ENCODE measurements at regions not wholly inside any gene's neighbourhood (a gene's known extent, or its start where the extent isn't known, plus 50 kb on each side); places are given as distances from the start of the nearest gene placed in this dataset.
A peak's percentile ranks its signal among the peaks of the same experiment; 100 is the strongest.

GRCh38 chr12:65612440-65612839, 211.8 kb upstream of the HMGA2 start:
- no peak for DNase-seq (ENCODE audit: low spot score in 2 of 2)
- in situ Hi-C loops (cut with MboI; ENCODE audit: low sequenced_read_pairs): no loop called here
- no peaks in the 10 kb centered on the region for H3K9me3 ChIP-seq
- H3K4me1 ChIP-seq: no peaks in the 10 kb centered on the region
- no peaks in the 10 kb centered on the region for H3K36me3 ChIP-seq (replicated peaks)
- H3K27me3 ChIP-seq (ENCODE audit: low read depth): peaks cover 6% of the 10 kb centered on the region; the same call in 1 of the 2 replicates
- no peak overlapping the region for H3K4me3 ChIP-seq

- H3K36me3 ChIP-seq (replicated peaks): no peaks in the 10 kb centered on the region
- peaks cover 6% of the 10 kb centered on the region; the same call in 1 of the 2 replicates for H3K27me3 ChIP-seq (ENCODE audit: low read depth)
- no peak for DNase-seq (ENCODE audit: low spot score in 2 of 2)
- no peaks in the 10 kb centered on the region for H3K4me1 ChIP-seq
- no peaks in the 10 kb centered on the region for H3K9me3 ChIP-seq
- no peak overlapping the region for H3K4me3 ChIP-seq
- in situ Hi-C loops (cut with MboI; ENCODE audit: low sequenced_read_pairs): no loop called here
Observed at GRCh38 chr12:65613692-65614091, 210.6 kb upstream of the HMGA2 start.

GRCh38 chr12:65614259-65614889, 209.9 kb upstream of the HMGA2 start:
- no peaks in the 10 kb centered on the region for H3K9me3 ChIP-seq
- in situ Hi-C loops (cut with MboI; ENCODE audit: low sequenced_read_pairs): no loop called here
- DNase-seq (ENCODE audit: low spot score in 2 of 2): no peak
- no peaks in the 10 kb centered on the region for H3K36me3 ChIP-seq (replicated peaks)
- H3K4me3 ChIP-seq: no peak overlapping the region
- no peaks in the 10 kb centered on the region for H3K4me1 ChIP-seq
- peaks cover 6% of the 10 kb centered on the region; the same call in 1 of the 2 replicates for H3K27me3 ChIP-seq (ENCODE audit: low read depth)

GRCh38 chr12:65615118-65615517, 209.2 kb upstream of the HMGA2 start:
- H3K4me1 ChIP-seq: no peaks in the 10 kb centered on the region

GRCh38 chr12:65616022-65616421, 208.3 kb upstream of the HMGA2 start:
- H3K4me3 ChIP-seq: no peak overlapping the region
- DNase-seq (ENCODE audit: low spot score in 2 of 2): no peak
- no peaks in the 10 kb centered on the region for H3K9me3 ChIP-seq
- H3K4me1 ChIP-seq: no peaks in the 10 kb centered on the region
- in situ Hi-C loops (cut with MboI; ENCODE audit: low sequenced_read_pairs): no loop called here
- H3K27me3 ChIP-seq (ENCODE audit: low read depth): peaks cover 12% of the 10 kb centered on the region
- H3K36me3 ChIP-seq (replicated peaks): no peaks in the 10 kb centered on the region

More at GRCh38 chr12:65615118-65615517, 209.2 kb upstream of the HMGA2 start:
- DNase-seq (ENCODE audit: low spot score in 2 of 2): no peak
- H3K36me3 ChIP-seq (replicated peaks): no peaks in the 10 kb centered on the region
- H3K9me3 ChIP-seq: no peaks in the 10 kb centered on the region
- H3K27me3 ChIP-seq (ENCODE audit: low read depth): peaks cover 6% of the 10 kb centered on the region; the same call in 1 of the 2 replicates
- in situ Hi-C loops (cut with MboI; ENCODE audit: low sequenced_read_pairs): no loop called here
- no peak overlapping the region for H3K4me3 ChIP-seq

- DNase-seq (ENCODE audit: low spot score in 2 of 2): no peak
- H3K4me1 ChIP-seq: no peaks in the 10 kb centered on the region
- H3K36me3 ChIP-seq (replicated peaks): no peaks in the 10 kb centered on the region
- peaks cover 12% of the 10 kb centered on the region; the same call in 1 of the 2 replicates for H3K27me3 ChIP-seq (ENCODE audit: low read depth)
- H3K4me3 ChIP-seq: no peak overlapping the region
- in situ Hi-C loops (cut with MboI; ENCODE audit: low sequenced_read_pairs): no loop called here
- no peaks in the 10 kb centered on the region for H3K9me3 ChIP-seq
Observed at GRCh38 chr12:65618588-65618987, 205.7 kb upstream of the HMGA2 start.

- in situ Hi-C loops (cut with MboI; ENCODE audit: low sequenced_read_pairs): no loop called here
- no peak for DNase-seq (ENCODE audit: low spot score in 2 of 2)
- no peaks in the 10 kb centered on the region for H3K36me3 ChIP-seq (replicated peaks)
- H3K9me3 ChIP-seq: no peaks in the 10 kb centered on the region
- peaks cover 12% of the 10 kb centered on the region; the same call in 1 of the 2 replicates for H3K27me3 ChIP-seq (ENCODE audit: low read depth)
- H3K4me3 ChIP-seq: no peak overlapping the region
- no peaks in the 10 kb centered on the region for H3K4me1 ChIP-seq
Observed at GRCh38 chr12:65619018-65619417, 205.3 kb upstream of the HMGA2 start.

GRCh38 chr12:65620046-65620445, 204.2 kb upstream of the HMGA2 start:
- Histone ChIP-seq H3K4me3 (no peak overlapping the region), H3K27me3 (ENCODE audit: low read depth) (peaks cover 6% of the 10 kb centered on the region; the same call in 1 of the 2 replicates), H3K9me3 (no peaks in the 10 kb centered on the region), H3K4me1 (no peaks in the 10 kb centered on the region), H3K36me3 (replicated peaks) (no peaks in the 10 kb centered on the region)
- in situ Hi-C loops (cut with MboI; ENCODE audit: low sequenced_read_pairs): no loop called here
- DNase-seq (ENCODE audit: low spot score in 2 of 2): no peak

- H3K27me3 ChIP-seq (ENCODE audit: low read depth): peaks cover 6% of the 10 kb centered on the region; the same call in 1 of the 2 replicates
- in situ Hi-C loops (cut with MboI; ENCODE audit: low sequenced_read_pairs): no loop called here
- no peaks in the 10 kb centered on the region for H3K36me3 ChIP-seq (replicated peaks)
- no peaks in the 10 kb centered on the region for H3K9me3 ChIP-seq
- peak in 1 of 2 experiments; percentile 15 for DNase-seq (ENCODE audit: low spot score in 2 of 2)
- no peak overlapping the region for H3K4me3 ChIP-seq
- H3K4me1 ChIP-seq: no peaks in the 10 kb centered on the region
Observed at GRCh38 chr12:65622056-65622455, 202.2 kb upstream of the HMGA2 start.

- no peaks in the 10 kb centered on the region for H3K36me3 ChIP-seq (replicated peaks)
- no peak for DNase-seq (ENCODE audit: low spot score in 2 of 2)
- H3K27me3 ChIP-seq (ENCODE audit: low read depth): peaks cover 6% of the 10 kb centered on the region; the same call in 1 of the 2 replicates
- no peak overlapping the region for H3K4me3 ChIP-seq
- H3K9me3 ChIP-seq: no peaks in the 10 kb centered on the region
- H3K4me1 ChIP-seq: no peaks in the 10 kb centered on the region
- in situ Hi-C loops (cut with MboI; ENCODE audit: low sequenced_read_pairs): no loop called here
Observed at GRCh38 chr12:65623507-65623906, 200.8 kb upstream of the HMGA2 start.

GRCh38 chr12:65624554-65625086, 199.7 kb upstream of the HMGA2 start:
- no peak overlapping the region for H3K4me3 ChIP-seq
- peaks cover 6% of the 10 kb centered on the region; the same call in 1 of the 2 replicates for H3K27me3 ChIP-seq (ENCODE audit: low read depth)
- in situ Hi-C loops (cut with MboI; ENCODE audit: low sequenced_read_pairs): no loop called here
- H3K9me3 ChIP-seq: no peaks in the 10 kb centered on the region
- no peak for DNase-seq (ENCODE audit: low spot score in 2 of 2)
- H3K36me3 ChIP-seq (replicated peaks): no peaks in the 10 kb centered on the region
- no peaks in the 10 kb centered on the region for H3K4me1 ChIP-seq

- Histone ChIP-seq H3K27me3 (ENCODE audit: low read depth) (no peaks in the 10 kb centered on the region; the same call in 1 of the 2 replicates), H3K4me3 (no peak overlapping the region), H3K9me3 (no peaks in the 10 kb centered on the region), H3K36me3 (replicated peaks) (no peaks in the 10 kb centered on the region), H3K4me1 (no peaks in the 10 kb centered on the region)
- no peak for DNase-seq (ENCODE audit: low spot score in 2 of 2)
- in situ Hi-C loops (cut with MboI; ENCODE audit: low sequenced_read_pairs): no loop called here
Observed at GRCh38 chr12:65628061-65628460, 196.2 kb upstream of the HMGA2 start.

GRCh38 chr12:65630555-65630954, 193.7 kb upstream of the HMGA2 start:
- no peaks in the 10 kb centered on the region for H3K9me3 ChIP-seq
- no peaks in the 10 kb centered on the region for H3K4me1 ChIP-seq
- H3K27me3 ChIP-seq (ENCODE audit: low read depth): peaks cover 5% of the 10 kb centered on the region
- no peak for DNase-seq (ENCODE audit: low spot score in 2 of 2)
- in situ Hi-C loops (cut with MboI; ENCODE audit: low sequenced_read_pairs): no loop called here
- no peaks in the 10 kb centered on the region for H3K36me3 ChIP-seq (replicated peaks)
- H3K4me3 ChIP-seq: no peak overlapping the region

GRCh38 chr12:65631621-65632111, 192.6 kb upstream of the HMGA2 start:
- Histone ChIP-seq H3K36me3 (replicated peaks) (no peaks in the 10 kb centered on the region), H3K27me3 (ENCODE audit: low read depth) (peaks cover 9% of the 10 kb centered on the region), H3K9me3 (no peaks in the 10 kb centered on the region), H3K4me1 (no peaks in the 10 kb centered on the region), H3K4me3 (no peak overlapping the region)
- no peak for DNase-seq (ENCODE audit: low spot score in 2 of 2)
- in situ Hi-C loops (cut with MboI; ENCODE audit: low sequenced_read_pairs): no loop called here
